B cell (primary cell): ENCODE measurements at regions not wholly inside any gene's neighbourhood (a gene's known extent, or its start where the extent isn't known, plus 50 kb on each side); places are given as distances from the start of the nearest gene placed in this dataset.

Source experiments
- ATAC-seq: fragments of 200-7000 bp; cut with Tn5 transposase; one replicate; pipeline ENCODE4 v1.10.0; 2021; ENCODE audit warnings: low read depth, mild to moderate bottlenecking, moderate number of reproducible peaks, moderate library complexity
- CTCF ChIA-PET: fragments of 350-600 bp; sonication (Branson Sonifier 250); formaldehyde crosslinking; loops from one replicate; lab custom pipeline; 2021; ENCODE audit warnings: antibody characterized with exemption, inconsistent platforms; lab: Charles Lee
- POLR2A ChIA-PET: fragments of 350-600 bp; sonication (Branson Sonifier 250); formaldehyde crosslinking; loops from one replicate; lab custom pipeline; 2021; ENCODE audit warnings: antibody characterized with exemption; lab: Charles Lee
- DNase-seq: peaks from one replicate; pipeline ENCODE4 v3.0.0; 2013
- H2AFZ ChIP-seq: 2 replicates; pipeline ENCODE4 v1.6.1; 2012; ENCODE audit warnings: mild to moderate bottlenecking, low read depth, low read length; ENCODE audit not compliant: insufficient read depth, poor library complexity, severe bottlenecking
- H3K27ac ChIP-seq, 2 donors: 1 replicate in 1 of 2; 2 replicates in 1 of 2; pipeline ENCODE4 v1.5.1; 2012 to 2013; ENCODE audit warnings: low read length in 2 of 2, mild to moderate bottlenecking in 2 of 2, moderate library complexity in 1 of 2
- H3K27me3 ChIP-seq, 4 experiments: fragments of 200-600 bp in 1 of 4; sonication (generic) in 1 of 4; replicated peaks in 1 of 4; 1 replicate in 2 of 4; 2 replicates in 2 of 4; pipeline versions ENCODE4 v1.6.1 to v1.7.0; 2013 to 2016; ENCODE audit warnings: low read length in 3 of 4, mild to moderate bottlenecking in 2 of 4, mixed read lengths in 1 of 4, moderate library complexity in 1 of 4; ENCODE audit not compliant: insufficient read depth in 4 of 4, control insufficient read depth in 3 of 4; ENCODE audit errors: control extremely low read depth in 1 of 4
- H3K36me3 ChIP-seq, 2 experiments: replicated peaks in 1 of 2; 1 replicate in 1 of 2; 2 replicates in 1 of 2; pipeline versions ENCODE4 v1.6.1 to v1.7.1; 2013; ENCODE audit warnings: low read length in 1 of 2; ENCODE audit not compliant: insufficient read depth in 2 of 2, control insufficient read depth in 1 of 2; ENCODE audit errors: control extremely low read depth in 1 of 2, extremely low read depth in 1 of 2
- H3K4me1 ChIP-seq, 2 donors: fragments of 200-600 bp in 1 of 2; sonication (generic) in 1 of 2; 1 replicate in 1 of 2; 2 replicates in 1 of 2; pipeline versions ENCODE4 v1.5.1 to v1.6.1; 2013 to 2017; ENCODE audit warnings: low read length in 2 of 2; ENCODE audit not compliant: control insufficient read depth in 2 of 2, insufficient read depth in 2 of 2
- H3K4me2 ChIP-seq: replicated peaks from 2 replicates; pipeline ENCODE3; 2012; ENCODE audit warnings: mild to moderate bottlenecking, low read depth, low read length; ENCODE audit not compliant: poor library complexity, severe bottlenecking
- H3K4me3 ChIP-seq, 5 experiments: fragments of 200-600 bp in 1 of 5; sonication (generic) in 1 of 5; 1 replicate in 3 of 5; 2 replicates in 2 of 5; pipeline versions ENCODE4 v1.5.1 to v1.7.0; 2011 to 2016; ENCODE audit warnings: low read length in 4 of 5, mild to moderate bottlenecking in 4 of 5, low read depth in 2 of 5, control low read depth in 1 of 5, moderate library complexity in 1 of 5; ENCODE audit not compliant: insufficient read depth in 1 of 5; ENCODE audit errors: control extremely low read depth in 1 of 5, extremely low read depth in 1 of 5
- H3K79me2 ChIP-seq: fragments of 200-600 bp; sonication (generic); one replicate; pipeline ENCODE4 v1.6.0; 2016; ENCODE audit warnings: low read length; ENCODE audit not compliant: control insufficient read depth, insufficient read depth
- H3K9ac ChIP-seq: fragments of 200-600 bp; sonication (generic); 2 replicates; pipeline ENCODE4 v1.6.1; 2017; ENCODE audit warnings: mild to moderate bottlenecking, low read length, moderate library complexity
- H3K9me3 ChIP-seq, 3 donors: one replicate each; pipeline versions ENCODE4 v1.6.1 to v1.7.1; 2013; ENCODE audit warnings: low read length in 2 of 3; ENCODE audit not compliant: control insufficient read depth in 2 of 3, insufficient read depth in 1 of 3; ENCODE audit errors: control extremely low read depth in 1 of 3
- H4K20me1 ChIP-seq: 2 replicates; pipeline ENCODE4 v1.6.0; 2012; ENCODE audit warnings: mild to moderate bottlenecking, low read length; ENCODE audit not compliant: insufficient read depth, control insufficient read depth, poor library complexity, severe bottlenecking
- H3K27ac Mint-ChIP-seq: one replicate; pipeline ENCODE4 v1.8.0; 2021; ENCODE audit warnings: mixed read lengths
- H3K27me3 Mint-ChIP-seq: one replicate; pipeline ENCODE4 v1.8.0; 2021; ENCODE audit warnings: mixed read lengths
- H3K4me1 Mint-ChIP-seq: one replicate; pipeline ENCODE4 v1.8.0; 2021; ENCODE audit warnings: mixed read lengths
- H3K4me3 Mint-ChIP-seq: one replicate; pipeline ENCODE4 v1.8.0; 2021; ENCODE audit warnings: mixed read lengths
- H3K9me3 Mint-ChIP-seq: one replicate; pipeline ENCODE4 v1.8.0; 2022; ENCODE audit warnings: mixed read lengths; ENCODE audit not compliant: insufficient read depth
- CTCF ChIP-seq: fragments of 200-600 bp; IDR thresholded peaks from one replicate; pipeline ENCODE4 v1.8.0; 2022; ENCODE audit warnings: antibody characterized with exemption, mild to moderate bottlenecking
- EZH2 ChIP-seq: IDR thresholded peaks from 2 replicates; pipeline ENCODE4 v1.6.1; 2012; ENCODE audit warnings: borderline replicate concordance, low read depth, mild to moderate bottlenecking, moderate library complexity, low read length; ENCODE audit not compliant: insufficient read depth, poor library complexity, severe bottlenecking
- WGBS: methylation state at CpG from one replicate; pipeline ENCODE4 v1.1.5; 2013; ENCODE audit warnings: missing lambda C conversion rate; ENCODE audit not compliant: insufficient coverage; 5-methylcytosine and 5-hydroxymethylcytosine counted together
- intact Hi-C: fragments of 100-400 bp; cut with micrococcal nuclease; formaldehyde crosslinking; loops from one replicate; pipeline ENCODE4 v1.10.0; 2022

- Histone ChIP-seq H4K20me1 (no peaks in the 10 kb centered on the region), H3K4me2 (no peak overlapping the region), H3K79me2 (no peaks in the 10 kb centered on the region), H3K36me3 (no peaks in the 10 kb centered on the region), H3K4me3 (no peak overlapping the region), H3K9me3 (peaks cover 0 to 4% (median 0%) of the 10 kb centered on the region in 3 donors), H3K9ac (no peak overlapping the region), H3K27ac (no peak overlapping the region), H2AFZ (no peak overlapping the region), H3K27me3 (no peaks in the 10 kb centered on the region), H3K4me1 (no peaks in the 10 kb centered on the region)
- peaks cover 7% of the 10 kb centered on the region for H3K27me3 Mint-ChIP-seq
- H3K4me1 Mint-ChIP-seq, result no peaks in the 10 kb centered on the region
- CTCF ChIA-PET, result no interaction called here
- TF ChIP-seq EZH2 (no peak), CTCF (no peak)
- DNase-seq, result no peak
- POLR2A ChIA-PET, result no interaction called here
- no peaks in the 10 kb centered on the region for H3K9me3 Mint-ChIP-seq
- H3K27ac Mint-ChIP-seq, result no peak overlapping the region
- WGBS, result 17% methylated on average over 1 of the region's 2 CpGs
- intact Hi-C loops, result no loop called here
- no peak overlapping the region for H3K4me3 Mint-ChIP-seq
- no peak for ATAC-seq
Observed at GRCh38 chr9:87816036-87816435, 66.6 kb upstream of the SPATA31E1 start.

- H3K27me3 Mint-ChIP-seq, result peaks cover 7% of the 10 kb centered on the region
- intact Hi-C loops, result no loop called here
- H3K9me3 Mint-ChIP-seq, result no peaks in the 10 kb centered on the region
- ChIA-PET CTCF (no interaction called here), POLR2A (no interaction called here)
- no CpG with 5 or more reads among the region's 3 CpGs for WGBS
- no peak overlapping the region for H3K4me2 ChIP-seq
- H3K79me2 ChIP-seq, result no peaks in the 10 kb centered on the region
- TF ChIP-seq EZH2, result no peak
- no peak for TF ChIP-seq CTCF
- no peak overlapping the region for H2AFZ ChIP-seq
- H3K4me3 Mint-ChIP-seq, result no peak overlapping the region
- no peak overlapping the region for H3K27ac Mint-ChIP-seq
- H4K20me1 ChIP-seq, result no peaks in the 10 kb centered on the region
- H3K36me3 ChIP-seq, result no peaks in the 10 kb centered on the region
- H3K9me3 ChIP-seq, result peaks cover 0 to 4% (median 0%) of the 10 kb centered on the region in 3 donors
- no peak overlapping the region for H3K4me3 ChIP-seq
- no peaks in the 10 kb centered on the region for H3K4me1 ChIP-seq
- H3K27me3 ChIP-seq, result no peaks in the 10 kb centered on the region
- ATAC-seq (no peak), DNase-seq (no peak)
- no peak overlapping the region for H3K27ac ChIP-seq
- no peak overlapping the region for H3K9ac ChIP-seq
- H3K4me1 Mint-ChIP-seq, result no peaks in the 10 kb centered on the region
Observed at GRCh38 chr9:87818308-87818707, 64.4 kb upstream of the SPATA31E1 start.
